EH (cell line): ENCODE measurements at regions not wholly inside any gene's neighbourhood (a gene's known extent, or its start where the extent isn't known, plus 50 kb on each side); places are given as distances from the start of the nearest gene placed in this dataset.
"Not testable (repeated sequence)": the region's sequence is repeated elsewhere in the genome, so short reads cannot be mapped to it uniquely, and the experiment has no call there.

Experiments
- DNase-seq: peaks from one replicate; pipeline ENCODE4 v3.0.0-alpha.2; 2015; ENCODE audit warnings: low read depth

- peak; percentile 83 for DNase-seq
Measured at GRCh38 chr18:70419526-70419925, 130.7 kb downstream of the SOCS6 start.

GRCh38 chr18:70418546-70419311 is 129.9 kb downstream of the SOCS6 start:
- DNase-seq, result no peak

GRCh38 chr18:70417847-70418246 is 129.0 kb downstream of the SOCS6 start:
- peak; percentile 38 for DNase-seq

GRCh38 chr18:70416496-70416895 is 127.7 kb downstream of the SOCS6 start:
- DNase-seq, result no peak

GRCh38 chr18:70415823-70416488 is 127.1 kb downstream of the SOCS6 start:
- no peak for DNase-seq

- no peak for DNase-seq
Measured at GRCh38 chr18:70414315-70414900, 125.6 kb downstream of the SOCS6 start.

GRCh38 chr18:70413455-70413854 is 124.6 kb downstream of the SOCS6 start:
- DNase-seq, result peak; percentile 39

GRCh38 chr18:70411876-70412435 is 123.1 kb downstream of the SOCS6 start:
- DNase-seq, result no peak

GRCh38 chr18:70411307-70411706 is 122.5 kb downstream of the SOCS6 start:
- no peak for DNase-seq

- peak; percentile 27 for DNase-seq
Measured at GRCh38 chr18:70405052-70405451, 116.2 kb downstream of the SOCS6 start.

GRCh38 chr18:70400476-70400875 is 111.6 kb downstream of the SOCS6 start:
- DNase-seq, result no peak

GRCh38 chr18:70398076-70398475 is 109.2 kb downstream of the SOCS6 start:
- DNase-seq, result no peak

- DNase-seq, result peak; percentile 59
Measured at GRCh38 chr18:70397259-70397925, 108.5 kb downstream of the SOCS6 start.

- DNase-seq, result not testable (repeated sequence)
Measured at GRCh38 chr18:70395771-70396170, 106.9 kb downstream of the SOCS6 start.

GRCh38 chr18:70394672-70395071 is 105.8 kb downstream of the SOCS6 start:
- DNase-seq, result no peak

- DNase-seq, result peak; percentile 82
Measured at GRCh38 chr18:70390371-70391090, 101.7 kb downstream of the SOCS6 start.

GRCh38 chr18:70389036-70389435 is 100.2 kb downstream of the SOCS6 start:
- DNase-seq, result not testable (repeated sequence)

- DNase-seq, result no peak
Measured at GRCh38 chr18:70387027-70387426, 98.2 kb downstream of the SOCS6 start.

GRCh38 chr18:70386582-70386981 is 97.7 kb downstream of the SOCS6 start:
- no peak for DNase-seq

- DNase-seq, result peak; percentile 28
Measured at GRCh38 chr18:70385474-70385873, 96.6 kb downstream of the SOCS6 start.

- DNase-seq, result peak; percentile 89
Measured at GRCh38 chr18:70384181-70384790, 95.4 kb downstream of the SOCS6 start.
